H9 (cell line): ENCODE measurements at regions not wholly inside any gene's neighbourhood (a gene's known extent, or its start where the extent isn't known, plus 50 kb on each side); places are given as distances from the start of the nearest gene placed in this dataset.
"Not testable (repeated sequence)": the region's sequence is repeated elsewhere in the genome, so short reads cannot be mapped to it uniquely, and the experiment has no call there.

Experiments
- DNase-seq: peaks from one replicate; pipeline ENCODE4 v3.0.0-alpha.2; 2017
- H2AFZ ChIP-seq: one replicate; pipeline ENCODE4 v1.6.1; 2013; ENCODE audit warnings: mild to moderate bottlenecking, low read length, control low read depth, moderate library complexity
- H2AK5ac ChIP-seq: 2 replicates; pipeline ENCODE4 v1.6.1; 2013; ENCODE audit warnings: low read length, control low read depth, mixed read lengths; ENCODE audit not compliant: insufficient read length
- H2BK120ac ChIP-seq: one replicate; pipeline ENCODE4 v1.6.1; 2013; ENCODE audit warnings: low read depth, mild to moderate bottlenecking, low read length, control low read depth, inconsistent platforms; ENCODE audit not compliant: poor library complexity, severe bottlenecking
- H2BK12ac ChIP-seq: 2 replicates; pipeline ENCODE4 v1.6.1; 2013; ENCODE audit warnings: low read length, control low read depth, mixed read lengths, low read depth; ENCODE audit not compliant: insufficient read length
- H2BK15ac ChIP-seq: 2 replicates; pipeline ENCODE4 v1.6.1; 2013; ENCODE audit warnings: low read depth, low read length, control low read depth
- H2BK20ac ChIP-seq: one replicate; pipeline ENCODE4 v1.6.1; 2013; ENCODE audit warnings: low read depth, mild to moderate bottlenecking, low read length, control low read depth, inconsistent platforms; ENCODE audit not compliant: poor library complexity, severe bottlenecking
- H2BK5ac ChIP-seq: 2 replicates; pipeline ENCODE4 v1.6.1; 2013; ENCODE audit warnings: low read length, control low read depth, mixed read lengths; ENCODE audit not compliant: insufficient read length
- H3K14ac ChIP-seq: 2 replicates; pipeline ENCODE4 v1.6.1; 2013; ENCODE audit warnings: low read length, control low read depth; ENCODE audit not compliant: insufficient read depth
- H3K18ac ChIP-seq: 2 replicates; pipeline ENCODE4 v1.6.1; 2013; ENCODE audit warnings: low read depth, mild to moderate bottlenecking, mixed read lengths, low read length, control low read depth; ENCODE audit not compliant: insufficient read length
- H3K23ac ChIP-seq: 2 replicates; pipeline ENCODE4 v1.6.1; 2013; ENCODE audit warnings: low read length, control low read depth, mixed read lengths, low read depth; ENCODE audit not compliant: insufficient read length
- H3K23me2 ChIP-seq: 2 replicates; pipeline ENCODE4 v1.6.1; 2013; ENCODE audit warnings: low read depth, mild to moderate bottlenecking, mixed read lengths, low read length, control low read depth; ENCODE audit not compliant: insufficient read length, poor library complexity, severe bottlenecking
- H3K27ac ChIP-seq: 2 replicates; pipeline ENCODE4 v1.5.1; 2013; ENCODE audit warnings: low read length, control low read depth, mixed read lengths, low read depth; ENCODE audit not compliant: insufficient read length
- H3K27me3 ChIP-seq: 2 replicates; pipeline ENCODE4 v1.6.1; 2013; ENCODE audit warnings: low read length, control low read depth, inconsistent platforms; ENCODE audit not compliant: insufficient read depth
- H3K4ac ChIP-seq: 2 replicates; pipeline ENCODE4 v1.6.1; 2013; ENCODE audit warnings: low read depth, mild to moderate bottlenecking, control low read depth, inconsistent platforms, low read length, moderate library complexity
- H3K4me1 ChIP-seq: 2 replicates; pipeline ENCODE4 v1.6.1; 2013; ENCODE audit warnings: low read length, control low read depth, inconsistent platforms; ENCODE audit not compliant: insufficient read depth
- H3K4me2 ChIP-seq: 2 replicates; pipeline ENCODE4 v1.6.1; 2013; ENCODE audit warnings: low read length, control low read depth, mixed read lengths; ENCODE audit not compliant: insufficient read length, insufficient read depth
- H3K56ac ChIP-seq: 2 replicates; pipeline ENCODE4 v1.6.1; 2013; ENCODE audit warnings: low read depth, mild to moderate bottlenecking, mixed read lengths, low read length, control low read depth; ENCODE audit not compliant: insufficient read length
- H3K79me1 ChIP-seq: 2 replicates; pipeline ENCODE4 v1.6.1; 2013; ENCODE audit warnings: low read depth, mild to moderate bottlenecking, moderate library complexity, low read length, control low read depth, inconsistent platforms; ENCODE audit not compliant: insufficient read depth, poor library complexity, severe bottlenecking
- H3K79me2 ChIP-seq: 2 replicates; pipeline ENCODE4 v1.6.1; 2013; ENCODE audit warnings: low read length, control low read depth, inconsistent platforms; ENCODE audit not compliant: insufficient read depth
- H3K9ac ChIP-seq: 2 replicates; pipeline ENCODE4 v1.6.1; 2013; ENCODE audit warnings: low read length, control low read depth, mixed read lengths; ENCODE audit not compliant: insufficient read length; ENCODE audit errors: extremely low read depth
- H3K9me3 ChIP-seq: one replicate; pipeline ENCODE4 v1.6.1; 2013; ENCODE audit warnings: low read depth, low read length, inconsistent platforms; ENCODE audit not compliant: control insufficient read depth
- H3T11ph ChIP-seq: one replicate; pipeline ENCODE4 v1.6.1; 2013; ENCODE audit warnings: mild to moderate bottlenecking, low read length, control low read depth, inconsistent platforms
- H4K20me1 ChIP-seq: one replicate; pipeline ENCODE4 v1.6.1; 2013; ENCODE audit not compliant: control insufficient read depth, insufficient read length, insufficient read depth
- H4K5ac ChIP-seq: 2 replicates; pipeline ENCODE4 v1.6.1; 2013; ENCODE audit warnings: low read depth, mild to moderate bottlenecking, mixed read lengths, low read length, control low read depth; ENCODE audit not compliant: insufficient read length
- H4K8ac ChIP-seq: replicated peaks from 2 replicates; pipeline ENCODE4 v1.6.1; 2013; ENCODE audit warnings: low read length, control low read depth, mixed read lengths, low read depth; ENCODE audit not compliant: insufficient read length
- H4K91ac ChIP-seq: 2 replicates; pipeline ENCODE4 v1.6.1; 2013; ENCODE audit warnings: low read depth, mild to moderate bottlenecking, moderate library complexity, mixed read lengths, low read length, control low read depth; ENCODE audit not compliant: insufficient read length
- H3K27ac Mint-ChIP-seq, 3 experiments: 2 replicates in 2 of 3; 3 replicates in 1 of 3; pipeline ENCODE4 v1.8.0; 2020 to 2021; ENCODE audit warnings: mixed read lengths in 3 of 3, mild to moderate bottlenecking in 1 of 3, moderate library complexity in 1 of 3
- H3K27me3 Mint-ChIP-seq: 2 replicates; pipeline ENCODE4 v1.8.0; 2021; ENCODE audit warnings: low read depth, mild to moderate bottlenecking, moderate library complexity, mixed read lengths
- H3K36me3 Mint-ChIP-seq, 3 experiments: 2 replicates in 2 of 3; 3 replicates in 1 of 3; pipeline ENCODE4 v1.8.0; 2020 to 2021; ENCODE audit warnings: low read depth in 3 of 3, mixed read lengths in 3 of 3; ENCODE audit not compliant: insufficient read depth in 1 of 3
- H3K4me1 Mint-ChIP-seq, 2 experiments: 2 replicates each; pipeline ENCODE4 v1.8.0; 2020; ENCODE audit warnings: mixed read lengths in 2 of 2
- H3K4me3 Mint-ChIP-seq, 2 experiments: 2 replicates in 1 of 2; 3 replicates in 1 of 2; pipeline ENCODE4 v1.8.0; 2020 to 2021; ENCODE audit warnings: mild to moderate bottlenecking in 2 of 2, mixed read lengths in 2 of 2, moderate library complexity in 1 of 2
- H3K9me3 Mint-ChIP-seq, 2 experiments: 2 replicates in 1 of 2; 3 replicates in 1 of 2; pipeline ENCODE4 v1.8.0; 2020; ENCODE audit warnings: mild to moderate bottlenecking in 2 of 2, mixed read lengths in 2 of 2, moderate library complexity in 1 of 2
- WGBS: extraction: QIAGEN DNeasy Blood & Tissue Kit; methylation state at CpG from one replicate; pipeline ENCODE4 v1.1.7; 2013; ENCODE audit warnings: missing lambda C conversion rate, low lambda C conversion rate, mixed read lengths; ENCODE audit not compliant: insufficient read length; ENCODE audit errors: extremely low coverage; 5-methylcytosine and 5-hydroxymethylcytosine counted together
- TF ChIP-seq, protein P1 (sequence below): fragments of 200-600 bp; sonication (generic); conservative IDR thresholded peaks from 3 replicates; pipeline ENCODE4 v1.8.0; 2021; ENCODE audit warnings: antibody characterized with exemption, mild to moderate bottlenecking

DNA sequence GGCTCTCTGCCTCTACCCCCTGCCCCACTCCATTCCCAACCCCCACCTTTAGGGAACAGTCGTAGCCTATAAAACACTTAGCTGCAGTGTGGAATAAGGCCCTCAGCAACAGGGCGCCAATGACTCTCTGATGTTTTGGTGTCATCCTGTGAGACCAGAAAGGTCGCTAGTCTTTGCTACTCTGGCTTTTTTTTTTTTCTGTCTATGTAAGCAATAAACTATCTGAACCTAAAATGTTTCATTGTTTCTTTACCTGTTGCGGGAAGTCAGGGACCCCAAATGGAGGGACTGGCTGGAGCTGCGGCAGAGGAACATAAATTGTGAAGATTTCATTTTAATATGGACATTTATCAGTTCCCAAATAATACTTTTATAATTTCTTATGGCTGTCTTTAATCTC lies 154.6 kb downstream of the COPS8 start:
- TF ChIP-seq, protein P1, sequence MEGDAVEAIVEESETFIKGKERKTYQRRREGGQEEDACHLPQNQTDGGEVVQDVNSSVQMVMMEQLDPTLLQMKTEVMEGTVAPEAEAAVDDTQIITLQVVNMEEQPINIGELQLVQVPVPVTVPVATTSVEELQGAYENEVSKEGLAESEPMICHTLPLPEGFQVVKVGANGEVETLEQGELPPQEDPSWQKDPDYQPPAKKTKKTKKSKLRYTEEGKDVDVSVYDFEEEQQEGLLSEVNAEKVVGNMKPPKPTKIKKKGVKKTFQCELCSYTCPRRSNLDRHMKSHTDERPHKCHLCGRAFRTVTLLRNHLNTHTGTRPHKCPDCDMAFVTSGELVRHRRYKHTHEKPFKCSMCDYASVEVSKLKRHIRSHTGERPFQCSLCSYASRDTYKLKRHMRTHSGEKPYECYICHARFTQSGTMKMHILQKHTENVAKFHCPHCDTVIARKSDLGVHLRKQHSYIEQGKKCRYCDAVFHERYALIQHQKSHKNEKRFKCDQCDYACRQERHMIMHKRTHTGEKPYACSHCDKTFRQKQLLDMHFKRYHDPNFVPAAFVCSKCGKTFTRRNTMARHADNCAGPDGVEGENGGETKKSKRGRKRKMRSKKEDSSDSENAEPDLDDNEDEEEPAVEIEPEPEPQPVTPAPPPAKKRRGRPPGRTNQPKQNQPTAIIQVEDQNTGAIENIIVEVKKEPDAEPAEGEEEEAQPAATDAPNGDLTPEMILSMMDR = no peak
- Mint-ChIP-seq H3K4me1 (no peaks in the 10 kb centered on the region), H3K27me3 (peaks cover 3% of the 10 kb centered on the region), H3K36me3 (peaks cover 8 to 16% (median 13%) of the 10 kb centered on the region in 3 experiments), H3K9me3 (peaks cover 15 to 29% of the 10 kb centered on the region in 2 experiments), H3K27ac (no peak overlapping the region), H3K4me3 (no peak overlapping the region)
- Histone ChIP-seq H3K18ac (no peak overlapping the region), H2BK120ac (no peak overlapping the region), H3K23ac (no peak overlapping the region), H2BK5ac (no peak overlapping the region), H2BK15ac (no peak overlapping the region), H3K27me3 (no peaks in the 10 kb centered on the region), H3K9me3 (peaks cover 21% of the 10 kb centered on the region), H4K5ac (no peak overlapping the region), H3K9ac (no peak overlapping the region), H4K91ac (no peak overlapping the region), H3K79me2 (no peaks in the 10 kb centered on the region), H3K23me2 (no peaks in the 10 kb centered on the region), H3K14ac (no peak overlapping the region), H3K79me1 (no peaks in the 10 kb centered on the region), H3T11ph (no peak overlapping the region), H3K4me2 (no peak overlapping the region), H3K4me1 (no peaks in the 10 kb centered on the region), H2AFZ (no peak overlapping the region), H4K20me1 (no peaks in the 10 kb centered on the region), H3K4ac (no peak overlapping the region), H2BK20ac (no peak overlapping the region), H3K27ac (no peak overlapping the region), H2AK5ac (no peak overlapping the region), H4K8ac (no peak overlapping the region), H2BK12ac (no peak overlapping the region), H3K56ac (no peak overlapping the region)
- no peak for DNase-seq
- WGBS = no CpG with 5 or more reads among the region's 5 CpGs

DNA sequence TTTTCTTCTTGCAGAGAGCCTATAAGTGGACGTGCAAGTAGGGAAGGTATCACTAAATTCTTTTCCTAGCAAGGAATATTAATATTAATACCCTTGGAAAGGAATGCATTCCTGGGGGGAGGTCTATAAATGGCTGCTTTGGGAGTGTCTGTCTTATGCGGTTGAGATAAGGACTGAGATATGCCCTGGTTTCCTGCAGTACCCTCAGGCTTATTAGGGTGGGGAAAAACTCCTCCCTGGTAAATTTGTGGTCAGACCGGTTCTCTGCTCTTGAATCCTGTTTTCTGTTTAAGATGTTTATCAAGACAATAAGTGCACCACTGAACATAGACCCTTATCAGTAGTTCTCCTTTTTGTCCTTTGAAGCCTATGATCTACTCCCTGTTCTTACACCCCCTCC lies 155.2 kb downstream of the COPS8 start:
- H4K91ac ChIP-seq, H3K4me1 ChIP-seq, H3K23ac ChIP-seq, H2AK5ac ChIP-seq, H4K20me1 ChIP-seq, H3K23me2 ChIP-seq, H2BK5ac ChIP-seq, H3K27me3 ChIP-seq, H3K79me1 ChIP-seq, H3K27ac ChIP-seq, DNase-seq, H2BK120ac ChIP-seq, H2BK15ac ChIP-seq, H3K4me1 Mint-ChIP-seq, H3K4ac ChIP-seq, H2BK20ac ChIP-seq, H2BK12ac ChIP-seq, H3K9ac ChIP-seq, H4K8ac ChIP-seq, H3K4me3 Mint-ChIP-seq, H3K4me2 ChIP-seq, H3K18ac ChIP-seq, H3K27ac Mint-ChIP-seq, H3K56ac ChIP-seq, H3K79me2 ChIP-seq, H3K14ac ChIP-seq, H3T11ph ChIP-seq, H3K27me3 Mint-ChIP-seq, H4K5ac ChIP-seq, H2AFZ ChIP-seq: not testable (repeated sequence)
- no CpG with 5 or more reads among the region's 3 CpGs for WGBS
- H3K36me3 Mint-ChIP-seq = peaks cover 8 to 16% (median 13%) of the 10 kb centered on the region in 3 experiments
- peaks cover 15 to 29% of the 10 kb centered on the region in 2 experiments for H3K9me3 Mint-ChIP-seq
- peaks cover 21% of the 10 kb centered on the region for H3K9me3 ChIP-seq
